Karpas-422 (cell line): ENCODE measurements at regions not wholly inside any gene's neighbourhood (a gene's known extent, or its start where the extent isn't known, plus 50 kb on each side); places are given as distances from the start of the nearest gene placed in this dataset.
"Not testable (repeated sequence)": the region's sequence is repeated elsewhere in the genome, so short reads cannot be mapped to it uniquely, and the experiment has no call there.

Experiments used
- DNase-seq: peaks from one replicate; pipeline ENCODE4 v3.0.0-alpha.2; 2015
- H2AFZ ChIP-seq: fragments of 200-600 bp; sonication (generic); 2 replicates; pipeline ENCODE4 v1.6.1; 2014; ENCODE audit warnings: antibody characterized with exemption, low read length, mixed read lengths
- H3K27ac ChIP-seq: fragments of 200-600 bp; sonication (generic); 2 replicates; pipeline ENCODE4 v1.5.1; 2014; ENCODE audit warnings: mild to moderate bottlenecking, low read length, moderate library complexity
- H3K27me3 ChIP-seq: fragments of 200-600 bp; sonication (generic); 2 replicates; pipeline ENCODE4 v1.6.1; 2014; ENCODE audit warnings: low read length, mixed read lengths
- H3K36me3 ChIP-seq: fragments of 200-600 bp; sonication (generic); 2 replicates; pipeline ENCODE4 v1.6.1; 2014; ENCODE audit warnings: low read length, mixed read lengths; ENCODE audit not compliant: insufficient read depth
- H3K4me1 ChIP-seq: fragments of 200-600 bp; sonication (generic); 2 replicates; pipeline ENCODE4 v1.6.1; 2014; ENCODE audit warnings: mild to moderate bottlenecking, low read length, mixed read lengths
- H3K4me2 ChIP-seq: fragments of 200-600 bp; sonication (generic); 2 replicates; pipeline ENCODE4 v1.6.1; 2014; ENCODE audit warnings: low read length, low read depth, mild to moderate bottlenecking; ENCODE audit not compliant: poor library complexity, severe bottlenecking
- H3K4me3 ChIP-seq: fragments of 200-600 bp; sonication (generic); 2 replicates; pipeline ENCODE4 v1.5.1; 2014; ENCODE audit warnings: mild to moderate bottlenecking, antibody characterized with exemption, low read length, mixed read lengths
- H3K79me2 ChIP-seq: fragments of 200-600 bp; sonication (generic); 2 replicates; pipeline ENCODE4 v1.6.1; 2014; ENCODE audit warnings: mild to moderate bottlenecking, low read length, mixed read lengths
- H3K9ac ChIP-seq: fragments of 200-600 bp; sonication (generic); 2 replicates; pipeline ENCODE4 v1.6.0; 2014; ENCODE audit warnings: low read length
- H3K9me2 ChIP-seq: fragments of 200-600 bp; sonication (generic), shearing (Covaris generic); replicated peaks from 2 replicates; pipeline ENCODE4 v1.6.0; 2014; ENCODE audit warnings: mild to moderate bottlenecking, low read length, moderate library complexity; ENCODE audit not compliant: insufficient read depth
- H3K9me3 ChIP-seq: fragments of 300-700, 200-600 bp; sonication (generic); 2 replicates; pipeline ENCODE4 v1.6.1; 2014; ENCODE audit warnings: low read length, mixed read lengths
- H4K20me1 ChIP-seq: fragments of 200-600 bp; sonication (generic); 2 replicates; pipeline ENCODE4 v1.6.1; 2014; ENCODE audit warnings: mild to moderate bottlenecking, antibody characterized with exemption, low read length, low read depth; ENCODE audit not compliant: insufficient read depth

DNA sequence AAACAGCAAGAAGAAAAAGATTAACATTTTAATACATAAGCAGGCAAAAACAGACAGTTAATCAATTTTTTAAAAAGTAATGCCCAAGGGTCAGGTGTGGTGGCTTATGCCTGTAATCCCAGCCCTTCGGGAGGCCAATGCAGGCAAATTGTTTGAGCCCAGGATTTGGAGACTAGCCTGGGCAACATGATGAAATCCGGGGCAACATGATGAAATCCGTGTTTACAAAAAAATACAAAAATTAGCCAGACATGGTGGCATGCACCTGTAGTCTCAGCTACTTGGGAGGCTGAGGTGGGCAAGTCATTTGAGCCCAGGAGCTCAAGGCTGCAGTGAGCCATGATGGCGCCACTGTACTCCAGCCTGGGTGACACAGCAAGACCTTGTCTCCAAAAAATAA, 94.1 kb upstream of the DST start:
- no peaks in the 10 kb centered on the region for H3K36me3 ChIP-seq
- H3K4me1 ChIP-seq, result peaks cover under 1% of the 10 kb centered on the region
- no peaks in the 10 kb centered on the region for H4K20me1 ChIP-seq
- no peaks in the 10 kb centered on the region for H3K9me3 ChIP-seq
- H3K9me2 ChIP-seq, result no peaks in the 10 kb centered on the region
- H3K79me2 ChIP-seq, result no peaks in the 10 kb centered on the region
- no peak overlapping the region for H3K4me2 ChIP-seq
- no peak overlapping the region for H3K9ac ChIP-seq
- H2AFZ ChIP-seq, result no peak overlapping the region
- no peak for DNase-seq
- no peak overlapping the region for H3K27ac ChIP-seq
- no peak overlapping the region for H3K4me3 ChIP-seq
- no peaks in the 10 kb centered on the region for H3K27me3 ChIP-seq

DNA sequence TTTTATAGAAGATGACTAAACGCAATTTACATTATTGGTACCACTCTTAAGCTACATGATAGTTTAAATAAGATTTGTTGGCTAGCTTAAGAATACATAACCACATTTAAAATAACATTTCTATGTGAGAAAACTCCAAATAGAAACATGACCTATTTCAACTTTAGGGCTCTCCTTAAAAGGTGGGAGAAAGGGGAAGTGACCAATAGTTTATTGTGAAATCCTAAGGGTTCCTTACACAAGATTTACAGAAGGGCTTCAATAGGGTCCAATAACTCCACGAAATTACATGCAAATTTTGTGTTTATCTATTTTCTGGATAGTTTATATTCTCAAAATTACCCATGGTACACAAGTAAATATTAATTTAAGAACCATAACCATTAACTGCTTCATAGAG, 91.6 kb upstream of the DST start:
- Histone ChIP-seq H3K9me3 (no peaks in the 10 kb centered on the region), H3K9me2 (no peaks in the 10 kb centered on the region), H2AFZ (no peak overlapping the region), H3K27me3 (no peaks in the 10 kb centered on the region), H3K79me2 (no peaks in the 10 kb centered on the region), H3K27ac (no peak overlapping the region), H3K4me2 (no peak overlapping the region), H3K36me3 (no peaks in the 10 kb centered on the region), H3K9ac (no peak overlapping the region), H3K4me1 (no peaks in the 10 kb centered on the region), H3K4me3 (no peak overlapping the region), H4K20me1 (no peaks in the 10 kb centered on the region)
- DNase-seq, result no peak

DNA sequence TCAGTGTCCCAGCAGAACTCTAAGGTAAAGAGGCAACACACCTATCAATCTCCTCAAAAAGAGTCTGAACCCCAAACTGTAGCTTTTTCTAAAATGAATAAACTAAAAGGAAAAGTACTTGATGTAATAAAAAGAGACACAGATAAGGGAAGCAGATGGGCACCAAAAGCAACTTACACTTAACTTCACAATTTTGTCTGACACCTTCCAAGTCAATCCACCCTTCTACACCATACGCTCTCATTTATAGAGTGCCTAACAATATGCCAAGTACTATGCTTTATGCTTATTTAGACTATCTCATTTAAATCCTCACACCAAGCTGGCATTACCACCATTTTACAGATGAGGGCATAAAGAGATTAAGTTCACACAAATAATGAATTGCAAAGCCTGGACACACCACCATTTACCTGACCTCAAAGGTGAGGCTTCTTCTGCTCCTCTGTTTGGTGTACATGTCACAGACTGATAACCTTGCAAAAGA, 90.6 kb upstream of the DST start:
- Histone ChIP-seq H3K9ac (no peak overlapping the region), H2AFZ (no peak overlapping the region), H3K27me3 (no peaks in the 10 kb centered on the region), H3K79me2 (no peaks in the 10 kb centered on the region), H3K4me1 (no peaks in the 10 kb centered on the region), H3K27ac (no peak overlapping the region), H3K4me2 (no peak overlapping the region), H4K20me1 (no peaks in the 10 kb centered on the region), H3K9me2 (no peaks in the 10 kb centered on the region), H3K36me3 (no peaks in the 10 kb centered on the region), H3K4me3 (no peak overlapping the region), H3K9me3 (no peaks in the 10 kb centered on the region)
- DNase-seq, result no peak

DNA sequence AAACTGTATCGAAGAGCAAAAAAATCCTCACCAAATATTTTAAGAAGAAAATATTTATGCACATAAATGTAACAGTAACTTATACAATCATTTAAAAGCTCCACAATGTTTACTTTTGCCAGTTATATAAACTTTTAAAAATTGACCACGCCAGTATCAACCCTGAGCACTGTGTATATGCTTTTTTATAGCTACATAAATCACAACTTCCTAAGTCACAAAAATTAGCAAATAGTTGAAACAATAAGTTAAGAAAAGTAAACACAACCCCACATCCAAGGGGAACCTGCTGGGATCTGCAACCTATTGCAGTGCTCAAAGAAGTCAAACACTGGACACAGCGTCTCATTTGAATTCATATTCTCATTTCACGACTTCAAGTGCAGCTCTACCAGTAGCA, 89.8 kb upstream of the DST start:
- DNase-seq, result no peak
- H3K9me2 ChIP-seq, result no peaks in the 10 kb centered on the region
- H3K4me3 ChIP-seq, result no peak overlapping the region
- H3K79me2 ChIP-seq, result no peaks in the 10 kb centered on the region
- H3K4me1 ChIP-seq, result no peaks in the 10 kb centered on the region
- no peak overlapping the region for H3K27ac ChIP-seq
- no peaks in the 10 kb centered on the region for H4K20me1 ChIP-seq
- no peaks in the 10 kb centered on the region for H3K27me3 ChIP-seq
- no peak overlapping the region for H3K4me2 ChIP-seq
- no peak overlapping the region for H3K9ac ChIP-seq
- H3K36me3 ChIP-seq, result no peaks in the 10 kb centered on the region
- no peak overlapping the region for H2AFZ ChIP-seq
- no peaks in the 10 kb centered on the region for H3K9me3 ChIP-seq

DNA sequence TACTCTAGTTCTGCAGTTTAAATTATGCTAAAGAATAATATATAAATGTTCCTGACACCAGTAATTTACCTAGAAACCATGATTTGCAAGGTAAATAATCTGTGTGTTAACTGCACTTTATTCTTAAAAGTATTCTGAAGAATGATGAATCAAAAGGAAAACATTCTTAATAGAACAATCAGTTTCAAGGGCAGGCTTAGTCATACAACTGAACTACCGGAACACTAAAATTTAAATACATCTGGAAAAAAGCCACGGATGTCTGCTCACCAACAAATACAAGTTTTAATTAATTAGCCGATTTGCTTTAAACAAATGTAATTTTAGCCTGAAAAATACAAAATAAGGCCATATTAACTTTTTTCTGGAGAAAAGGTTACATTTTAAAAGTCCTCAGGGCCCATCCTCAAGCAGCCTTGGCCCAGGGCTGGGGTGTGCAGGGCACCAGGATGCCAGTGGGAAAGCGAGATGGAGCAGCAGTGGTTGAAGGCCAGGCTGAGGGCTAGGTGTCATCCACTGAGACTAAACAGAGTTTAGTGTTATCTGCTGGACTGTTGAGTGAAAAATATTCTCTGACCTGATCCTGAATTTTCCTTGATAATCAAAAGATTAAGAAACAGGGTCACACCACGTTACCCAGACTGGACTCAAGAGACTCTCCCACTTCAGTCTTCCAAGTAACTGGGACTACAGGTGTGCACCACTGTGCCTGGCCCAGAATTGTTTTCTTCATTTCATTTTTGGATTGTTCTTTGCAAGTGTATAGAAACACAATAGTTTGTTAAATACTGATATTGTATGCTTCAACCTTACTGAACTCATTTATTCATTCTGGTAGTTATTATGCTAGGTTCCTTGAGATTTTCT, 88.2 kb upstream of the DST start:
- H2AFZ ChIP-seq, result no peak overlapping the region
- no peaks in the 10 kb centered on the region for H3K9me2 ChIP-seq
- H3K27me3 ChIP-seq, result no peaks in the 10 kb centered on the region
- H3K4me1 ChIP-seq, result no peaks in the 10 kb centered on the region
- no peak overlapping the region for H3K4me3 ChIP-seq
- no peaks in the 10 kb centered on the region for H3K9me3 ChIP-seq
- H3K79me2 ChIP-seq, result no peaks in the 10 kb centered on the region
- no peaks in the 10 kb centered on the region for H3K36me3 ChIP-seq
- no peak overlapping the region for H3K27ac ChIP-seq
- DNase-seq, result no peak
- no peaks in the 10 kb centered on the region for H4K20me1 ChIP-seq
- H3K4me2 ChIP-seq, result no peak overlapping the region
- no peak overlapping the region for H3K9ac ChIP-seq

DNA sequence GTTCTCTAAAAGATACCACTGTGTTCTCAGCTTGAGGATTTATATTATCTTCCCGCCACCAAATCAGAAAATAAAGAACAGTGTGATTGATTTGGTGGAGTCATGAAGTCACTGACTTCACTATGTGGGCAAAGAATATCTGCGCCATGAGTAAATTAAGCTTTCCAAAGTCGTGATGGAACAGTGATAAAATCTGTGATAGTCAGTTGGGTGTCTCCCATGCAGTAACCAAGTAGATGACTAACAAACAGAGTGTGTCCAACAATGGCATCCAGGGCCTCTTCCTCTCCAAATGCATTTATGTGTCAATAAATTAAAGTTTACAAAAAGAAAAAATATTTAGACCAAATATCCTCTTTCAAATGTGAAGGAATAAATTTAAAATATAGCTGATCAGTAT, 87.0 kb upstream of the DST start:
- no peak overlapping the region for H3K4me3 ChIP-seq
- no peaks in the 10 kb centered on the region for H4K20me1 ChIP-seq
- no peak overlapping the region for H3K27ac ChIP-seq
- no peaks in the 10 kb centered on the region for H3K9me3 ChIP-seq
- H2AFZ ChIP-seq, result no peak overlapping the region
- no peak for DNase-seq
- H3K27me3 ChIP-seq, result no peaks in the 10 kb centered on the region
- no peak overlapping the region for H3K9ac ChIP-seq
- H3K36me3 ChIP-seq, result no peaks in the 10 kb centered on the region
- no peaks in the 10 kb centered on the region for H3K4me1 ChIP-seq
- H3K79me2 ChIP-seq, result no peaks in the 10 kb centered on the region
- no peak overlapping the region for H3K4me2 ChIP-seq
- no peaks in the 10 kb centered on the region for H3K9me2 ChIP-seq

DNA sequence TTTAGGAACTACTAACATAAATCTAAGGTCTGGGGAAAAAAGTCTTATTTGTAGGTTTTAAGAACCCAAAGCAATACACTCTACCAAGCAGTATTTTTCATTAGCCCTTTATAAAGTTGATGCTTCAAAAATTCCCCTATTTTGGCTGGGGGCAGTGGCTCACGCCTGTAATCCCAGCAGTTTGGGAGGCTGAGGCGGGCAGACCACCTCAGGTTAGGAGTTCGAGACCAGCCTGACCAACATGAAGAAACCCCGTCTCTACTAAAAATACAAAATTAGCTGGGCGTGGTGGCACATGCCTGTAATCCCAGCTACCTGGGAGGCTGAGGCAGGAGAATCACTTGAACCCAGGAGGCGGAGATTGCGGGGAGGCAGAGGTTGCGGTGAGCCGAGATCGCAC, 86.5 kb upstream of the DST start:
- H3K27me3 ChIP-seq, H3K36me3 ChIP-seq, DNase-seq, H3K4me1 ChIP-seq, H4K20me1 ChIP-seq, H3K9ac ChIP-seq, H3K4me2 ChIP-seq, H3K79me2 ChIP-seq, H2AFZ ChIP-seq, H3K9me3 ChIP-seq, H3K27ac ChIP-seq, H3K9me2 ChIP-seq, H3K4me3 ChIP-seq: not testable (repeated sequence)

DNA sequence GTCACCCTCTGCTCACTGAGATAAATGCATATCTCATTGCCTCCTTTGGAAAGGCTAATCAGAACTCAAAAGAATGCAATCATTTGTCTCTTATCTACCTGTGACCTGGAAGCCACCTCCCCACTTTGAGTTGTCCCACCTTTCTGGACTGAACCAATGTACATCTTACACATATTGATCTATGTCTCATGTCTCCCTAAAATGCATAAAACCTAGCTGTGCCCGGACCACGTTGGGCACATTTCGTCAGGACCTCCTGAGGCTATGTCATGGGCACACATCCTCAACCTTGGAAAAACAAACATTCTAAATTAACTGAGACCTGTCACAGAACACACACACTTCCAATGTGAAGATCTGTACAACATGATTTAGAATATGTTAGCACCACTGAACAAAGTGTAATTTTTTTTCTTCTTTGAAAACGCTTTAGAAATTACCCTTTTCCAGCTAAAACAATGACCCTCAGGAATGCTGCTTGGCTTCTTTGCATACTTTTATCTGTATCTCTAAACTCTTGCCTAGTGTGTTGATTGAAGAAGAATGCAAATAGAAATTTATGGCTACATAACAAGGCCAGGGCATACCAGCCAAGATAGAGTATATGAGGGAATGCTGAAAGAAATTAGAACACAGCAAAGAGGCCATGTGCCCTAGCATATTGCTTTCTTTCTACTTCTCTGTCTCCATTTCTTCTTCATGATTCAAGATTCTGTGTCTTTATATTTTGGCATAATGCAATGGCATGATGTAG, 84.6 kb upstream of the DST start:
- H3K36me3 ChIP-seq, result no peaks in the 10 kb centered on the region
- H3K79me2 ChIP-seq, result no peaks in the 10 kb centered on the region
- no peaks in the 10 kb centered on the region for H3K9me3 ChIP-seq
- no peak overlapping the region for H3K4me2 ChIP-seq
- DNase-seq, result no peak
- H2AFZ ChIP-seq, result no peak overlapping the region
- H4K20me1 ChIP-seq, result no peaks in the 10 kb centered on the region
- H3K9me2 ChIP-seq, result no peaks in the 10 kb centered on the region
- no peaks in the 10 kb centered on the region for H3K4me1 ChIP-seq
- H3K27ac ChIP-seq, result no peak overlapping the region
- H3K27me3 ChIP-seq, result no peaks in the 10 kb centered on the region
- H3K9ac ChIP-seq, result no peak overlapping the region
- H3K4me3 ChIP-seq, result no peak overlapping the region
